ENCODE measurements at regions not wholly inside any gene's neighbourhood (a gene's known extent, or its start where the extent isn't known, plus 50 kb on each side); places are given as distances from the start of the nearest gene placed in this dataset.
"Not testable (repeated sequence)": the region's sequence is repeated elsewhere in the genome, so short reads cannot be mapped to it uniquely, and the experiment has no call there.

GRCh38 chr6:144360401-144360800, 75.3 kb downstream of the UTRN start:
- no peak for DNase-seq

DNA sequence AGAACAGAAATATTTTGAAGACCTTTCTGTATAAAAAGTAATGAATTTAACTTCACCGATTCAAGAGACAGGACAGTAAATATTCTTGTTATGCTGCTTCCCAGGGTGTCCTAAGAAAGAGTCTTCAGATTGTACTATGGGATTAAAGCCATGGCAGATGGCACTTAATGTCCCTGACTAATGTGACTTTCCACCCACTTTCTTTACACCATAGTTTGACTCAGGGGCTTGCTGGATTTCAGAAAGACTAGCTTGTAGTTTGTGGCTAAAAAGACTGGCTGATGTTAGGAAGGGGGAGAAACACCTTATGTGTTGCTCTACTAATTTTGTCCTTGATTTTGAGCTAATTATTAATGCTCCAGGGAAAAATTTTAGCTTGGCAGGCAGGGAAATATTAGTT, 75.9 kb downstream of the UTRN start:
- DNase-seq = no peak

DNA sequence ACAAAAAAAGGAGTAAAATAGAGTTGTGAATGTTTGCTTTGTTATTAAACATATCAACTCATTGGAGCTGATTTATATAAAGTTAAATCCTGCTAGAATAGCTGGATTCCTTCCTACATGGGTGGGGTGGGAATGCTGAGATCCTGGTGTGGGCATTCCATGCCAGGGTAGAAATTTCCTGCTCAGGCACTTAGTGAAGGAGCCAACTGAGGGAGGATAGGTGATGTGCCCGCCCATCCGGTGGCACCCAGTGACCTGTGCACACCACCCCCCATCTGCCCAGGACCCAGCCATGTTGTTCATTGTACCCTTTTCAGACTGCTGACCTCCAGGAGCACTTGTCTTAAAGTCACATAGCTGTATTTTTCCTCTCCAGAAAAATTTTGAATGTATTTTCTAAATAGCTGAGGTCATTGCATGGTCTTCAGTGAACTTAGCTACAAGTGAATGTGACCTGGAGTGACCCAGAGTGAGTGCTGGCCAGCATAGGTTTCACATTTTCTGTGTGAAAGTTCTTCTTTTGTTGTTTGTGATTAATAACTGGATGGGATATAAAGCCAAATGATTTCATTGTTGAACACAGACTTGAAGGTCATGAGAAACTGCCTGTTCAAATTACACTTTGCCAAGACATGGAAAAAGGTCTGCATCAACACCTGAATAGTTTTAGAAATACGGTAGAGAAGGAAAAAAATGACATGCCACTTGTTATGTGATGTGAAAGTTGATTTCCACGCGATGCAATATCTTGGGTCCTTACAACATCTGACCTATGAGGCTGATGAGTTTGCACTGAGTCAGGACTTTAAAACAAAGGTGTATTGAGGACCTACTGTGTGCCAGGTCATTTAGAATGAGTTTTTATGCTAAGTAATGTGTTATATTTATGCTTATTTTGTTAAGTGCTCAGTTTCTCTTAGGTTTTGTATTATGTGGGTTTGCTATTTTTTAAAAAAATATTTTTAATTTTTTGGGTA, 77.2 kb downstream of the UTRN start:
- DNase-seq = no peak

GRCh38 chr6:144364208-144364720, 79.1 kb downstream of the UTRN start:
- no peak for DNase-seq

GRCh38 chr6:144364782-144365181, 79.6 kb downstream of the UTRN start:
- no peak for DNase-seq

DNA sequence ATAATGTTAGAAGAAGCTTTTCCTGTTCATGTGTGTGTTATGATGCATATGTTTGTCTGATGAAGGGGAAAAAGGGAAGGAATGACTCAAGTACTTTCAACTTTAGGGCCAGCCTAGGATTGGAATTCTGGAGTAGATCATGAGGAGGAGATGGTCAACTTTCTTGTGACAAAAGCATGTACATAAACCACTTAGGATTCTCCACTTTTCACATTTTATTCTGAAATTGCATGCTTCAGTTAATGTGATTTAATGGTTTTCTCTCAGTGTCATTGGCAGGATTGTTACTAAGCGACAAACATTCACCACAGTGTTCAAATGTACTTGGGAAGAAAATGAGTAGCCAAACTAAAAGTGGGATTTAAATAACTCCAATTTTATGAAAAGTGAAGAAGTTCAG, 80.1 kb downstream of the UTRN start:
- no peak for DNase-seq

GRCh38 chr6:144369696-144370095, 84.6 kb downstream of the UTRN start:
- DNase-seq = not testable (repeated sequence)

DNA sequence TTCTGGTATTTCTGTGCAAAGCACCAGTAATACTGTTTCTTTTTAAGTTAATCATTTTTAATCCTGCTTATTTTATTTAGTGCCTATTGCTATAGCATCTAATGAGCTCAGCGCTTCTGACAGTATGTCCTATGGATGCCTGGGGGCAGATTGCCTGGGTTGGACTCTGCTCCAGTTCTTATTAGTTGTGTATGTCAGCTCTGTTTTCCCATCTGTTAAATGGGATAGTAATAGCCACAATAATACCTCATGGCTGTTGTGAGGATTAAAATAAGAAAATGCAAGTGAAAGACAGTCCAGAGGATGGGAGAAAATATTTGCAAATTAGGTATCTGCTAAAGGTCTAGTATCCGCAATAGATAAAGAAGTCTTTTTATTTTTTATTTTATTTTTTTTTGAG, 87.0 kb downstream of the UTRN start:
- no peak for DNase-seq

DNA sequence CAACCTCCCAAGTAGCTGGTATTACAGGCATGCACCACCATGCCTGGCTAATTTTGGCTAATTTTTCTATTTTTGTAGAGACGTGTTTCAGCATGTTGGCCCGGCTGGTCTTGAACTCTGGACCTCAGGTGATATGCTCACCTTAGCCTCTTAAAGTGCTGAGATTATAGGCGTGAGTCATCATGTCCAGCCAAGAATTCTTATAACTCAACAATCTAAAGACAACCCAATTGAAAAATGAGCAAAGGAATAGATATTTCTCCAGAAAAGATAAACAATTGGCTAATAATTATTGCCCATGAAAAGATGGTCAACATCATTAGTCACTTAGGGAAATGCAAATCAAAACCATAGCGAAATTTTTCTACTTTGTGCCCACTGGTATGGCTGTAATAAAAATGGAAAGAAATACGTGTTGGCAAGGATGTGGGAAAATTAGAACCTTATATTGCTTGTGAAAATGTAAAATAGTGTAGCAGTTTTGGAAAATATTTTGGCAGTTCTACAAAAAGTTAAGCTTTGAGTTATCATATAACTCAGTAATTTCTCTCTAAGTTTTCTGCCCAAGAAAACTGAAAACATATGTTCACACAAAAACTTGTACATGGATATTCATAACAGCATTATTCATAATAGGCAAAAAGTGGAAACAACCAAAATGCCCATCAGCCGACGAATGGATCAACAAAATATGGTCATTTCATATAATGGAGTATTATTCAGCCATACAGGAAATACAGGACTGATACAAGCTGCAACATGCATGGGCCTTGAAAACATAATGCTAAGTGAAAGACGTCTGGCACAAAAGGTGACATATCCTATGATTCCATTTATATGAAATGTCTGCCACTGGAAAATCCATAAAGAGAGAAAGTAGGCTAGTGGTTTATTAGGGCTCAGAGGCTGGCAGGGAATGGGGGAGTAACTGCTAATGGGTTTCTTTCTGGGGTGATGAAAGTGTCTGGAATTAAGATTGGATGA, 87.8 kb downstream of the UTRN start:
- DNase-seq = no peak

DNA sequence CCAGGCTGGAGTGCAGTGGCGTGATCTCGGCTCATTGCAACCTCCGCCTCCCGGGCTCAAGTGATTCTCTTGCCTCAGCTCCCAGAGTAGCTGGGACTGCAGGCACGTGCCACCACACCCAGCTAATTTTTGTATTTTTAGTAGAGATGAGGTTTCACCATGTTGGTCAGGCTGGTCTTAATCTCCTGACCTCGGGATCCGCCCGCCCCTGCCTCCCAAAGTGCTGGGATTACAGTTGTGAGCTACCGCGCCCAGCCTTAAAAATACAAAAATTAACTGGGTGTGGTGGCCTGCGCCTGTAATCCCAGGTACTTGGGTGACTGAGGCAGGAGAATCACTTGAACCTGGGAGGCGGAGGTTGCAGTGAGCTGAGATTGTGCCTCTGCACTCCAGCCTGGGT, 89.4 kb downstream of the UTRN start:
- DNase-seq = not testable (repeated sequence)

- no peak for DNase-seq
Observed at GRCh38 chr6:144377586-144378210, 92.6 kb downstream of the UTRN start.

GRCh38 chr6:144378437-144378836, 93.3 kb downstream of the UTRN start:
- DNase-seq = no peak

GRCh38 chr6:144379356-144379755, 94.2 kb downstream of the UTRN start:
- no peak for DNase-seq

GRCh38 chr6:144381499-144381898, 96.4 kb downstream of the UTRN start:
- not testable (repeated sequence) for DNase-seq

DNA sequence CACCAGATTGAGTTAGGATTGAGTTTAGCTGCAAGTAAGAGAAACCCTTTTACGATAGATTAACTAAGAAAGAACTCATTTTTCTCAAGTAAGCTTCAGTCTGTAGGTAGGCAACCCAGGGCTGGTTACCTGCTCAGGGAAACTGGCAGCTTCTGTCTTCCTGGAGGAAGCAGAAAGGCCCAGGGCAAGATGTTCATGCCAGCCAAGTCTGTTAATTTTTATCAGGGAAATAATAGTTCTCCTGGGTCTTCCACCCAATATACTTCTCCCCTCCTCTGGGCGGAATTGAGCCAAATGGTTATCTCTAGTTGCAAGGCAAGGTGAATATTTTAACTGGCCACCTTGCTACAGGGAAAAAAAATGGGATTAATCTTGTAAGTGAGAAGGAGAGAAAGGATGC, 98.2 kb downstream of the UTRN start:
- no peak for DNase-seq

DNA sequence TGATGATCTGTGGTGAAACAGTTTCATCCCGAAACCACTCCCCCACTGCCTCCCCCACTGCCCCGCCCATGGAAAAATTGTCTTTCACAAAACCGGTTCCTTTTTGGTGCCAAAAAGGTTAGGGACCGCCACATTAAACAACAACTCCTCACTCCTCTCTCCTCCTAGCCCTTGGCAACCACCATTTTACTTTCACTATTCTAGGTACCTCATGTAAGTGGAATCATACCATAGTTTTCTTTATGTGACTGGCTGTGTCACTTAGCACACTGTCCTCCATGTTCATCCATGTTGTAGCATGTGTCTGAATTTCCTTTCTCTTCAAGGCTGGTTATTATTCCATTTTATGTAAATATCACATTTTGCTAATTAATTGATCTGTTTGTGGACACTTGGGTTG, 99.3 kb downstream of the UTRN start:
- no peak for DNase-seq

DNA sequence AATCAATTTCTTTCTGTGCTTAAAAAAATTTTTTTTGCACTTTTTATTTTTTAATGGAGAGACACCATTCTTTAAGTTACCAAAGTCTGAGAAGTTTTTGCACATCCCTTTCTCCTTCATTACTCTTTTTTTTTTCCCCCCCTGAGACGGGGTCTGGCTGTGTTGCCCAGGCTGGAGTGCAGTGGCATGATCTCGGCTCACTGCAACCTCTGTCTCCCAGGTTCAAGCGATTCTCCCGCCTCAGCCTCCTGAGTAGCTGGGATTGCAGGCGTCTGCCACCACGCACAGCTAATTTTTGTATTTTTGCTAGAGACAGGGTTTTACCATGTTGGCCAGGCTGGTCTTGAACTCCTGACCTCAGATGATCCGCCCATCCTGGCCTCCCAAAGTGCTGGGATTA, 104.3 kb downstream of the UTRN start:
- DNase-seq = not testable (repeated sequence)

GRCh38 chr6:144390202-144390601, 105.1 kb downstream of the UTRN start:
- no peak for DNase-seq

DNA sequence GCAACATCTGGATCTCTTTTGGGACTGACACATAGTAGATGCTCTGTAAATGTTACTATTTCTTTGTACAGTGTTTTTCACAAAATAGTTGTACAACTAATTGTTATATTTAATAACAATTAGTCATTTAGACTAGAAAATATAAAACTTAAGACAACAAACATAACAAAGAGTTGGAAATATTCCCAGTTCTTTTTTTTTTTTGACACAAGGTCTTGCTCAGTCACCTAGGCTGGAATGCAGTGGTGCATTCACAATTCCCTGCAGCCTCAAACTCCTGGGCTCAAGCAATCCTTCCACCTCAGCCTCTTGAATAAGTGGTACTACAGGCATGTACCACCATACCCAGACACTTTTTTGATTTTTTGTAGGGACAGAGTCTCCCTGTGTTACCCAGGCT, 105.8 kb downstream of the UTRN start:
- no peak for DNase-seq

DNA sequence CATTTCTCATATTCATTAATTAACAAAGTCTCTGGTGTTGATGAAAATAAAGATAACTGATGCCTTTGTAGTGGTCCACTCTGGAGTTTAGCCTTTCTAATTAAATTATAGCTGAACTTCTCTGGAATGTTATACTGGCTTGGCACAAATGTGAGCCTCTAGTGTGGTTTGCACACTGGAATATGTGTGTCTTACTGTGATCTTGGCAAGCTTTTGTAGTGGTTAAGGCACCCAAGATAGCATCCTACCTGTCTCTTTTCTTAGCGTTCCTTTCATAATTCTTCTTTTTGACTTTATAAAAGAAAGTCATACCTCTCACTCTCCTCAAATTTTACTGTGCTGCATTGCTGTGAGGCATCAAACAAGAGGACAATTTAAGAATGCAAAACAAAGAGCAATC, 107.4 kb downstream of the UTRN start:
- DNase-seq = no peak

- DNase-seq = no peak
Observed at GRCh38 chr6:144394210-144394609, 109.1 kb downstream of the UTRN start.

DNA sequence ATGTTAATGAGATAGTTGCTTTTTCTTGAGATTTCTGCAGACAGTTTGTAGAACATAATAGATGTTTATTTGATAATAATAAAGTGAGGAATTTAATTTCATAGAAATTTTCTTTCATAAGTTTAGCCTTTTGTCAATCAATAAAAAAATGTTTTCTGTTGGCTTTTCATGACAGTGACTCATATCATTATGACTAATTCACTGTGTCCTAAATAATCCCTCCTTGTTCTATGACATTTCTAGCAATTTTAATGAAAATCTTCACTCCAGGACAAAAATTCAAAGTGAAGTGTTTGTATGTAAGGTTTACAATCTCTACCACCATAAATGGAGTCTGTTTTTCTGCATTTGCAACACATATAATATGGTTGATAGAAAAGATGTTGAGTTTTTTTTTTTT, 109.9 kb downstream of the UTRN start:
- DNase-seq = no peak

DNA sequence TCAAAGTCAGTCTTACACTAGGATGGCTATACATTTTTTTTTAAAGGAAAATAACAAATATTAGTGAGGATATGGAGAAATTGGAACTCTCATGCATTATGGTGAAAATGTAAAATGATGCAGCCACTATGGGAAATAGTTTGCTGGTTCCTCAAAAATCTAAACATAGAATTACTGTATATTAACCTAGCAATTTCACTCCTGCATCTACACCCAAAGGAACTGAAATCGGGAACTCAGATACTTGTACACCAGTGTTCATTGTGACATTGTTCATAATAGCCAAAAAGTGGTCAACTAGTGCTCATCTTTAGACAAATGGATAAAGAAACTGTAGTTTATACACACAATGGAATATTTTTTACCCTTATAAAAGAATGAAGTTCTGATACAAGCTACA, 110.7 kb downstream of the UTRN start:
- no peak for DNase-seq
